GM12878 (cell line): ENCODE measurements at regions not wholly inside any gene's neighbourhood (a gene's known extent, or its start where the extent isn't known, plus 50 kb on each side); places are given as distances from the start of the nearest gene placed in this dataset.

Source experiments
- ATAC-seq: fragments of 200-7000 bp; cut with Tn5 transposase; 3 replicates; pipeline ENCODE4 v1.9.1; 2020; ENCODE audit warnings: mild to moderate bottlenecking, moderate library complexity
- BruUV-seq: library from RNA; stranded (reverse); fragments of 400-500 nt; replicated peaks from 2 replicates; lab custom pipeline; 2021; lab: Mats Ljungman, UMichigan
- CTCF ChIA-PET: fragments of 300-600 bp; sonication (Branson Sonifier 250); formaldehyde crosslinking; extraction: SDS; loops from one replicate; lab custom pipeline; 2021; ENCODE audit warnings: inconsistent platforms; lab: Yijun Ruan, JAX
- POLR2A ChIA-PET: fragments of 350-600 bp; formaldehyde crosslinking; extraction: SDS; loops from one replicate; lab custom pipeline; 2021; ENCODE audit warnings: inconsistent platforms; lab: Charles Lee
- RAD21 ChIA-PET: fragments of 300-600 bp; sonication (Branson Sonifier 250); formaldehyde crosslinking; loops from one replicate; lab custom pipeline; 2023; ENCODE audit warnings: antibody characterized with exemption; ENCODE audit not compliant: unreplicated experiment; lab: Charles Lee
- SMC1A ChIA-PET: fragments of 300-600 bp; sonication (Branson Sonifier 250); formaldehyde crosslinking; loops from one replicate; lab custom pipeline; 2023; ENCODE audit not compliant: unreplicated experiment, uncharacterized antibody; lab: Charles Lee
- DNase-seq: peaks from one replicate; pipeline ENCODE4 v3.0.0-alpha.2; 2011; ENCODE audit warnings: low read depth, low spot score
- FAIRE-seq: peaks from 3 replicates; lab custom pipeline; 2011; peaks lifted over from hg19 to GRCh38; lab: Jason Lieb, UNC
- H2AFZ ChIP-seq: 2 replicates; pipeline ENCODE4 v1.6.0; 2011; ENCODE audit warnings: low read depth, low read length, control low read depth; ENCODE audit not compliant: control insufficient read depth
- H3K27ac ChIP-seq: 2 replicates; pipeline ENCODE4 v1.5.1; 2011; ENCODE audit warnings: control low read depth; ENCODE audit not compliant: control insufficient read depth, insufficient read depth
- H3K27me3 ChIP-seq, 2 experiments: replicated peaks in 1 of 2; 2 replicates each; pipeline versions ENCODE4 v1.6.0 to v1.6.1; 2011; ENCODE audit warnings: low read length in 1 of 2; ENCODE audit not compliant: control insufficient read depth in 2 of 2, insufficient read depth in 2 of 2
- H3K36me3 ChIP-seq, 2 experiments: 2 replicates each; pipeline ENCODE4 v1.5.1; 2011; ENCODE audit warnings: low read length in 1 of 2; ENCODE audit not compliant: control insufficient read depth in 2 of 2, insufficient read depth in 2 of 2
- H3K4me1 ChIP-seq: 2 replicates; pipeline ENCODE4 v1.6.1; 2011; ENCODE audit warnings: mild to moderate bottlenecking, low read length, moderate library complexity, mixed read lengths; ENCODE audit not compliant: control insufficient read depth, insufficient read depth
- H3K4me2 ChIP-seq: 2 replicates; pipeline ENCODE4 v1.6.0; 2011; ENCODE audit warnings: control low read depth; ENCODE audit not compliant: control insufficient read depth, insufficient read depth
- H3K4me3 ChIP-seq: fragments of 200-600 bp; sonication (generic); 2 replicates; pipeline ENCODE4 v1.5.1; 2016
- H3K79me2 ChIP-seq: 2 replicates; pipeline ENCODE4 v1.6.0; 2011; ENCODE audit warnings: low read length; ENCODE audit not compliant: control insufficient read depth, insufficient read depth
- H3K9ac ChIP-seq: 2 replicates; pipeline ENCODE4 v1.8.0; 2011; ENCODE audit warnings: low read length, control low read depth, mixed read lengths; ENCODE audit not compliant: control insufficient read depth, insufficient read depth
- H3K9me3 ChIP-seq: replicated peaks from 3 replicates; pipeline ENCODE4 v1.5.1; 2011; ENCODE audit warnings: mild to moderate bottlenecking, low read length; ENCODE audit not compliant: control insufficient read depth, insufficient read depth
- H4K20me1 ChIP-seq: 2 replicates; pipeline ENCODE4 v1.6.0; 2011; ENCODE audit not compliant: control insufficient read depth, insufficient read depth
- ASH2L ChIP-seq: fragments of 300-600, 200-600 bp; sonication (generic); IDR thresholded peaks from 2 replicates; pipeline ENCODE4 v1.6.1; 2017; ENCODE audit warnings: low read depth, mild to moderate bottlenecking, borderline replicate concordance
- BRCA1 ChIP-seq: IDR thresholded peaks from 2 replicates; pipeline ENCODE4 v1.6.1; 2011; ENCODE audit warnings: low read depth, low read length, improper control_type of control experiment
- CREB1 ChIP-seq: IDR thresholded peaks from 2 replicates; pipeline ENCODE4 v1.6.1; 2012; ENCODE audit warnings: low read depth, mild to moderate bottlenecking, inconsistent platforms
- E2F4 ChIP-seq: IDR thresholded peaks from 2 replicates; pipeline ENCODE4 v1.6.1; 2012; ENCODE audit warnings: low read depth, low read length, improper control_type of control experiment
- ELK1 ChIP-seq: IDR thresholded peaks from 2 replicates; pipeline ENCODE4 v1.6.1; 2012; ENCODE audit warnings: low read depth, low read length, improper control_type of control experiment
- IRF3 ChIP-seq: fragments of 450-650 bp; IDR thresholded peaks from 2 replicates; pipeline ENCODE4 v1.6.1; 2014; ENCODE audit warnings: mild to moderate bottlenecking
- JUNB ChIP-seq: IDR thresholded peaks from 2 replicates; pipeline ENCODE4 v1.6.1; 2016; ENCODE audit warnings: antibody characterized with exemption, mild to moderate bottlenecking
- PML ChIP-seq: IDR thresholded peaks from 2 replicates; pipeline ENCODE4 v1.6.1; 2012; ENCODE audit warnings: low read length, inconsistent platforms
- RAD21 ChIP-seq: IDR thresholded peaks from 2 replicates; pipeline ENCODE4 v1.6.1; 2011; ENCODE audit warnings: mild to moderate bottlenecking, low read depth, low read length, moderate library complexity; ENCODE audit not compliant: insufficient read depth
- RAD51 ChIP-seq: fragments of 450-650 bp; IDR thresholded peaks from 2 replicates; pipeline ENCODE4 v1.6.1; 2016; ENCODE audit warnings: moderate library complexity, mild to moderate bottlenecking, inconsistent platforms
- REST ChIP-seq: IDR thresholded peaks from 2 replicates; pipeline ENCODE4 v1.6.1; 2012; ENCODE audit warnings: mild to moderate bottlenecking, low read depth, low read length
- SIN3A ChIP-seq: IDR thresholded peaks from 2 replicates; pipeline ENCODE4 v1.6.1; 2012; ENCODE audit warnings: low read depth, low read length, improper control_type of control experiment
- TBL1XR1 ChIP-seq: IDR thresholded peaks from 2 replicates; pipeline ENCODE4 v1.6.1; 2012; ENCODE audit warnings: low read depth, low read length, improper control_type of control experiment
- ZBTB11 ChIP-seq: fragments of 450-650 bp; formaldehyde crosslinking; IDR thresholded peaks from 2 replicates; pipeline ENCODE4 v1.5.0; 2022; ENCODE audit warnings: mild to moderate bottlenecking, missing genetic modification characterization
- WGBS: methylation state at CpG from one replicate; pipeline ENCODE4 v1.1.6; 2016; ENCODE audit warnings: low lambda C conversion rate; ENCODE audit not compliant: insufficient replicate concordance, insufficient coverage; ENCODE audit errors: missing lambda C conversion rate; 5-methylcytosine and 5-hydroxymethylcytosine counted together
- in situ Hi-C: fragments of 300-500 bp; cut with MboI; formaldehyde crosslinking; loops from 9 replicates; pipeline ENCODE4 v1.14.3; 2018; ENCODE audit warnings: mixed read lengths
- intact Hi-C: fragments of 100-400 bp; cut with micrococcal nuclease; formaldehyde crosslinking; loops from one replicate; pipeline ENCODE4 v1.14.2; 2022; ENCODE audit not compliant: unreplicated experiment

GRCh38 chr17:79136596-79136995 is 62.0 kb downstream of the ENGASE start:
- FAIRE-seq (no peak), ATAC-seq (no peak), DNase-seq (no peak)
- in situ Hi-C loops (no loop called here), intact Hi-C loops (no loop called here)
- CTCF ChIA-PET = interaction anchor here (1.1 kb wide), 1 partner anchor 175 kb away, joined by 3 read pairs; no protein-coding TSS in a partner anchor
- no TSS peak for BruUV-seq
- Histone ChIP-seq H3K9me3 (no peaks in the 10 kb centered on the region; the same call in 2 of the 3 replicates), H3K4me2 (no peak overlapping the region), H2AFZ (no peak overlapping the region), H3K27ac (no peak overlapping the region), H3K4me1 (no peaks in the 10 kb centered on the region), H3K36me3 (no peaks in the 10 kb centered on the region), H3K27me3 (peaks cover 0 to 2% of the 10 kb centered on the region in 2 experiments; a peak in 1 of 4 replicates), H4K20me1 (no peaks in the 10 kb centered on the region; the same call in 1 of the 2 replicates), H3K9ac (no peak overlapping the region), H3K4me3 (no peak overlapping the region), H3K79me2 (no peaks in the 10 kb centered on the region)
- RAD21 ChIA-PET = no interaction called here
- 30% methylated on average over 10 of the region's 10 CpGs for WGBS
- SMC1A ChIA-PET = interaction anchor here (0.8 kb wide), 1 partner anchor 23 kb away, joined by 3 read pairs; no protein-coding TSS in a partner anchor
- POLR2A ChIA-PET = no interaction called here
- TF ChIP-seq TBL1XR1 = no peak
- TF ChIP-seq SIN3A = no peak
- no peak for TF ChIP-seq BRCA1
- TF ChIP-seq RAD51 = no peak
- TF ChIP-seq REST = no peak
- TF ChIP-seq ELK1 = no peak
- TF ChIP-seq IRF3 = no peak
- TF ChIP-seq ASH2L = no peak
- no peak for TF ChIP-seq RAD21
- TF ChIP-seq CREB1 = no peak
- no peak for TF ChIP-seq PML
- TF ChIP-seq ZBTB11 = no peak
- TF ChIP-seq JUNB = no peak
- TF ChIP-seq E2F4 = no peak
